Erythroblast (primary cell): ENCODE measurements at regions not wholly inside any gene's neighbourhood (a gene's known extent, or its start where the extent isn't known, plus 50 kb on each side); places are given as distances from the start of the nearest gene placed in this dataset.

Source experiments
- GATA1 ChIP-seq: IDR thresholded peaks from 2 replicates; pipeline ENCODE4 v1.6.1; 2011; ENCODE audit warnings: low read depth, mild to moderate bottlenecking, control low read depth, low read length, moderate library complexity
- POLR2A ChIP-seq: IDR thresholded peaks from 2 replicates; pipeline ENCODE4 v1.6.1; 2011; ENCODE audit warnings: mild to moderate bottlenecking, low read length

GRCh38 chr2:16747689-16748088 is 82.1 kb upstream of the CYRIA start:
- TF ChIP-seq POLR2A (no peak), GATA1 (no peak)
